HCT116 (cell line): ENCODE measurements at regions not wholly inside any gene's neighbourhood (a gene's known extent, or its start where the extent isn't known, plus 50 kb on each side); places are given as distances from the start of the nearest gene placed in this dataset.

Experiments
- CTCF ChIP-seq, 3 experiments: fragments of 200-600 bp in 1 of 3; sonication (generic) in 1 of 3; IDR thresholded peaks in 2 of 3; conservative IDR thresholded peaks in 1 of 3; 2 replicates each; pipeline ENCODE4 v1.5.1; 2012 to 2017; ENCODE audit warnings: low read depth in 2 of 3, low read length in 2 of 3, antibody characterized with exemption in 1 of 3, borderline replicate concordance in 1 of 3, control low read depth in 1 of 3, mild to moderate bottlenecking in 1 of 3, mixed read lengths in 1 of 3, mixed run types in 1 of 3, moderate library complexity in 1 of 3; ENCODE audit not compliant: insufficient read depth in 1 of 3
- MAX ChIP-seq: IDR thresholded peaks from 2 replicates; pipeline ENCODE4 v1.6.1; 2012
- POLR2AphosphoS5 ChIP-seq: IDR thresholded peaks from 2 replicates; pipeline ENCODE4 v1.6.1; 2011; ENCODE audit warnings: mild to moderate bottlenecking, low read depth, low read length, moderate library complexity
- RAD21 ChIP-seq: IDR thresholded peaks from 2 replicates; pipeline ENCODE4 v1.6.1; 2012; ENCODE audit warnings: low read depth, mild to moderate bottlenecking
- REST ChIP-seq: IDR thresholded peaks from 2 replicates; pipeline ENCODE4 v1.6.1; 2012; ENCODE audit warnings: low read depth

- TF ChIP-seq REST (no peak), CTCF (IDR thresholded peaks at IDR 0.05 in 2 of 3, conservative IDR thresholded peaks at IDR 0.05 in 1 of 3; ENCODE audit: borderline replicate concordance in 1 of 3, insufficient read depth in 1 of 3, low read depth in 2 of 3, low read length in 2 of 3) (no peak), POLR2AphosphoS5 (no peak), MAX (no peak), RAD21 (no peak)
Measured at GRCh38 chr9:106207298-106207697, 513.0 kb downstream of the TMEM38B start.
